ENCODE measurements at regions not wholly inside any gene's neighbourhood (a gene's known extent, or its start where the extent isn't known, plus 50 kb on each side); places are given as distances from the start of the nearest gene placed in this dataset.

- Histone ChIP-seq H3K9me3 (ENCODE audit: low read length) (no peaks in the 10 kb centered on the region), H3K4me1 (ENCODE audit: insufficient read depth, low read length, poor library complexity, severe bottlenecking) (no peaks in the 10 kb centered on the region), H3K36me3 (ENCODE audit: insufficient read depth, low read length) (no peaks in the 10 kb centered on the region), H2AFZ (ENCODE audit: low read length) (no peak overlapping the region), H3K9me2 (ENCODE audit: insufficient read depth, low read length) (no peaks in the 10 kb centered on the region), H4K20me1 (ENCODE audit: insufficient read depth, low read length) (no peaks in the 10 kb centered on the region), H3K79me2 (ENCODE audit: insufficient read depth, low read depth, low read length) (no peaks in the 10 kb centered on the region), H3K4me2 (ENCODE audit: low read length) (no peak overlapping the region), H3K4me3 (ENCODE audit: low read depth, low read length, poor library complexity, severe bottlenecking) (no peak overlapping the region), H3K27ac (ENCODE audit: low read depth, low read length, poor library complexity, severe bottlenecking) (no peak overlapping the region)
- ChIA-PET POLR2A (interaction anchor here (1.0 kb wide), 1 partner anchor 29 kb away, joined by 4 read pairs; no protein-coding TSS in a partner anchor), CTCF (ENCODE audit: unreplicated experiment) (no interaction called here)
- BruUV-seq (replicated peaks) = no TSS peak
- TF ChIP-seq CTCF (conservative IDR thresholded peaks at IDR 0.05; ENCODE audit: low read length) = no peak
- TF ChIP-seq EZH2phosphoT487 (IDR thresholded peaks at IDR 0.05; ENCODE audit: borderline replicate concordance, low read depth, low read length) = no peak
- DNase-seq (ENCODE audit: low spot score) = no peak
- intact Hi-C loops (cut with micrococcal nuclease; ENCODE audit: unreplicated experiment) = no loop called here
Measured at GRCh38 chr2:177042311-177042710, 170.3 kb upstream of the HNRNPA3 start.

GRCh38 chr2:177044671-177045070 lies 167.9 kb upstream of the HNRNPA3 start:
- no peak overlapping the region for H2AFZ ChIP-seq (ENCODE audit: low read length)
- H3K4me1 ChIP-seq (ENCODE audit: insufficient read depth, low read length, poor library complexity, severe bottlenecking) = no peaks in the 10 kb centered on the region
- ChIA-PET CTCF (ENCODE audit: unreplicated experiment) (no interaction called here), POLR2A (interaction anchor here (0.5 to 0.7 kb wide), 2 partner anchors 97 to 291 kb away, joined by 3 read pairs; no protein-coding TSS in a partner anchor)
- TF ChIP-seq CTCF (conservative IDR thresholded peaks at IDR 0.05; ENCODE audit: low read length) (no peak), EZH2phosphoT487 (IDR thresholded peaks at IDR 0.05; ENCODE audit: borderline replicate concordance, low read depth, low read length) (no peak)
- no peaks in the 10 kb centered on the region for H3K9me2 ChIP-seq (ENCODE audit: insufficient read depth, low read length)
- intact Hi-C loops (cut with micrococcal nuclease; ENCODE audit: unreplicated experiment) = no loop called here
- no TSS peak for BruUV-seq (replicated peaks)
- H3K4me2 ChIP-seq (ENCODE audit: low read length) = no peak overlapping the region
- H3K27ac ChIP-seq (ENCODE audit: low read depth, low read length, poor library complexity, severe bottlenecking) = no peak overlapping the region
- no peaks in the 10 kb centered on the region for H3K36me3 ChIP-seq (ENCODE audit: insufficient read depth, low read length)
- no peak overlapping the region for H3K4me3 ChIP-seq (ENCODE audit: low read depth, low read length, poor library complexity, severe bottlenecking)
- no peaks in the 10 kb centered on the region for H3K79me2 ChIP-seq (ENCODE audit: insufficient read depth, low read depth, low read length)
- no peaks in the 10 kb centered on the region for H3K9me3 ChIP-seq (ENCODE audit: low read length)
- H4K20me1 ChIP-seq (ENCODE audit: insufficient read depth, low read length) = no peaks in the 10 kb centered on the region
- DNase-seq (ENCODE audit: low spot score) = no peak

GRCh38 chr2:177048981-177049380 lies 163.6 kb upstream of the HNRNPA3 start:
- no peak overlapping the region for H3K27ac ChIP-seq (ENCODE audit: low read depth, low read length, poor library complexity, severe bottlenecking)
- H3K36me3 ChIP-seq (ENCODE audit: insufficient read depth, low read length) = no peaks in the 10 kb centered on the region
- TF ChIP-seq CTCF (conservative IDR thresholded peaks at IDR 0.05; ENCODE audit: low read length) (no peak), EZH2phosphoT487 (IDR thresholded peaks at IDR 0.05; ENCODE audit: borderline replicate concordance, low read depth, low read length) (no peak)
- H3K4me1 ChIP-seq (ENCODE audit: insufficient read depth, low read length, poor library complexity, severe bottlenecking) = no peaks in the 10 kb centered on the region
- H3K79me2 ChIP-seq (ENCODE audit: insufficient read depth, low read depth, low read length) = no peaks in the 10 kb centered on the region
- no peak overlapping the region for H3K4me2 ChIP-seq (ENCODE audit: low read length)
- no TSS peak for BruUV-seq (replicated peaks)
- CTCF ChIA-PET (ENCODE audit: unreplicated experiment) = no interaction called here
- H3K4me3 ChIP-seq (ENCODE audit: low read depth, low read length, poor library complexity, severe bottlenecking) = no peak overlapping the region
- no peaks in the 10 kb centered on the region for H4K20me1 ChIP-seq (ENCODE audit: insufficient read depth, low read length)
- no peaks in the 10 kb centered on the region for H3K9me2 ChIP-seq (ENCODE audit: insufficient read depth, low read length)
- POLR2A ChIA-PET = interaction anchor here (1.0 kb wide), 1 partner anchor 9 kb away, joined by 3 read pairs; no protein-coding TSS in a partner anchor
- intact Hi-C loops (cut with micrococcal nuclease; ENCODE audit: unreplicated experiment) = no loop called here
- no peak overlapping the region for H2AFZ ChIP-seq (ENCODE audit: low read length)
- no peaks in the 10 kb centered on the region for H3K9me3 ChIP-seq (ENCODE audit: low read length)
- no peak for DNase-seq (ENCODE audit: low spot score)
